22Rv1 (cell line): ENCODE measurements at regions not wholly inside any gene's neighbourhood (a gene's known extent, or its start where the extent isn't known, plus 50 kb on each side); places are given as distances from the start of the nearest gene placed in this dataset.

Source experiments
- ZFX ChIP-seq: fragments of 450-650 bp; IDR thresholded peaks from 2 replicates; pipeline ENCODE4 v1.6.1; 2017; ENCODE audit warnings: antibody characterized with exemption, borderline replicate concordance
- TF ChIP-seq, protein P1 (sequence below): fragments of 450-650 bp; IDR thresholded peaks from 2 replicates; pipeline ENCODE4 v1.5.1; 2017; ENCODE audit warnings: mild to moderate bottlenecking

DNA sequence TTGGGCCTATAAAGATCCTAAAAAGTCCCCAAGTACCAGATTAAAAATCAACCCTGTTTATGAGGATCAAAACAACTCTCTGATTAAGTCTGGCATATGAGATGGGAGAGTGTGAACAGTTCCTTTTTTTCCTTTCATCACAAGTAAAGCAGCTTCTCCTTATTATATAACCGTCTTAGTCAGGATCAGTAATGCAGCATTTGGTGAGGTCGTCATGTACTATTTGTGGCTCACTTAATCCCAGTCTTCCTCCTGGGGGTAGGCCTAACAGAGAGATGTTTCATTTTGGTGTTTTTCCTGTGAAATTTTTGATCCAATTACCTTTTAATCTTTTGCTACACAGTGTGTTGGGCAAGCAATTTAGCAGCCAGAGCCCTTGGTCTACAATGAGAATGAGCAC, 333.1 kb upstream of the KCNMB2 start:
- TF ChIP-seq, protein P1, sequence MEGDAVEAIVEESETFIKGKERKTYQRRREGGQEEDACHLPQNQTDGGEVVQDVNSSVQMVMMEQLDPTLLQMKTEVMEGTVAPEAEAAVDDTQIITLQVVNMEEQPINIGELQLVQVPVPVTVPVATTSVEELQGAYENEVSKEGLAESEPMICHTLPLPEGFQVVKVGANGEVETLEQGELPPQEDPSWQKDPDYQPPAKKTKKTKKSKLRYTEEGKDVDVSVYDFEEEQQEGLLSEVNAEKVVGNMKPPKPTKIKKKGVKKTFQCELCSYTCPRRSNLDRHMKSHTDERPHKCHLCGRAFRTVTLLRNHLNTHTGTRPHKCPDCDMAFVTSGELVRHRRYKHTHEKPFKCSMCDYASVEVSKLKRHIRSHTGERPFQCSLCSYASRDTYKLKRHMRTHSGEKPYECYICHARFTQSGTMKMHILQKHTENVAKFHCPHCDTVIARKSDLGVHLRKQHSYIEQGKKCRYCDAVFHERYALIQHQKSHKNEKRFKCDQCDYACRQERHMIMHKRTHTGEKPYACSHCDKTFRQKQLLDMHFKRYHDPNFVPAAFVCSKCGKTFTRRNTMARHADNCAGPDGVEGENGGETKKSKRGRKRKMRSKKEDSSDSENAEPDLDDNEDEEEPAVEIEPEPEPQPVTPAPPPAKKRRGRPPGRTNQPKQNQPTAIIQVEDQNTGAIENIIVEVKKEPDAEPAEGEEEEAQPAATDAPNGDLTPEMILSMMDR, result no peak
- no peak for TF ChIP-seq ZFX
